ENCODE measurements at regions not wholly inside any gene's neighbourhood (a gene's known extent, or its start where the extent isn't known, plus 50 kb on each side); places are given as distances from the start of the nearest gene placed in this dataset.
"Not testable (repeated sequence)": the region's sequence is repeated elsewhere in the genome, so short reads cannot be mapped to it uniquely, and the experiment has no call there.

DNA sequence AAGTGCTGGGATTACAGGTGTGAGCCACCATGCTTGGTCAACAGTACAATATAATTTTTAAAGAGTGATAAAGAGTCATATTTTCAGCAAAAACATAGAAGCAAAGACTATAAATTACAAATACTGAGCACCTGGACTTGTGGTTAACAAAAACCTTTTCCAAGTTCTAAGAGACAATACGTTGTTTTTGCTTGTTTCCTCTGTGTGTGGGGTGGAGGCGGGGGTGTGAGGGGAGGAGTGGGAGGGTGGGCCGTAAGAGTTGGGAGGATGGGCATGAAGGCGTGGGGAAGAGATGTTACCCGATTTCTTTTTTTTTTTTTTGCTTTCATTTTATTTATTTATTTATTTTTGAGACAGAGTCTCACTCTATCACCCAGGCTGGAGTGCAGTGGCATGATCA is 78.0 kb upstream of the WIPF1 start:
- Histone ChIP-seq H3K4me3 (replicated peaks in 1 of 4; ENCODE audit: control extremely low read depth in 1 of 4, insufficient read depth in 1 of 4, low read depth in 3 of 4, low read length in 4 of 4) (no peak overlapping the region), H3K4me2 (ENCODE audit: extremely low read depth, insufficient read depth, low read length) (no peak overlapping the region), H2AFZ (ENCODE audit: low read length) (no peak overlapping the region), H4K20me1 (ENCODE audit: control insufficient read depth, extremely low read depth, insufficient read depth, low read length) (no peaks in the 10 kb centered on the region), H3K27me3 (ENCODE audit: control insufficient read depth, insufficient read depth, low read length) (no peaks in the 10 kb centered on the region), H3K27ac (ENCODE audit: insufficient read depth, low read length) (no peak overlapping the region), H3K9ac (ENCODE audit: insufficient read depth, low read length) (no peak overlapping the region), H3K9me3 (ENCODE audit: control insufficient read depth, insufficient read depth, low read depth, low read length) (no peaks in the 10 kb centered on the region), H3K79me2 (ENCODE audit: control insufficient read depth, insufficient read depth, low read length) (peaks cover 11% of the 10 kb centered on the region), H3K4me1 (ENCODE audit: control insufficient read depth, extremely low read depth, insufficient read depth, low read length) (no peaks in the 10 kb centered on the region), H3K36me3 (ENCODE audit: control insufficient read depth, insufficient read depth, low read length) (no peaks in the 10 kb centered on the region)
- DNase-seq (ENCODE audit: low read depth in 2 of 2): no peak
- TF ChIP-seq, protein P1, sequence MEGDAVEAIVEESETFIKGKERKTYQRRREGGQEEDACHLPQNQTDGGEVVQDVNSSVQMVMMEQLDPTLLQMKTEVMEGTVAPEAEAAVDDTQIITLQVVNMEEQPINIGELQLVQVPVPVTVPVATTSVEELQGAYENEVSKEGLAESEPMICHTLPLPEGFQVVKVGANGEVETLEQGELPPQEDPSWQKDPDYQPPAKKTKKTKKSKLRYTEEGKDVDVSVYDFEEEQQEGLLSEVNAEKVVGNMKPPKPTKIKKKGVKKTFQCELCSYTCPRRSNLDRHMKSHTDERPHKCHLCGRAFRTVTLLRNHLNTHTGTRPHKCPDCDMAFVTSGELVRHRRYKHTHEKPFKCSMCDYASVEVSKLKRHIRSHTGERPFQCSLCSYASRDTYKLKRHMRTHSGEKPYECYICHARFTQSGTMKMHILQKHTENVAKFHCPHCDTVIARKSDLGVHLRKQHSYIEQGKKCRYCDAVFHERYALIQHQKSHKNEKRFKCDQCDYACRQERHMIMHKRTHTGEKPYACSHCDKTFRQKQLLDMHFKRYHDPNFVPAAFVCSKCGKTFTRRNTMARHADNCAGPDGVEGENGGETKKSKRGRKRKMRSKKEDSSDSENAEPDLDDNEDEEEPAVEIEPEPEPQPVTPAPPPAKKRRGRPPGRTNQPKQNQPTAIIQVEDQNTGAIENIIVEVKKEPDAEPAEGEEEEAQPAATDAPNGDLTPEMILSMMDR (conservative IDR thresholded peaks at IDR 0.05 in 1 of 2, IDR thresholded peaks at IDR 0.05 in 1 of 2; ENCODE audit: low read depth in 1 of 2, low read length in 2 of 2): no peak
- no peak for TF ChIP-seq EZH2 (IDR thresholded peaks at IDR 0.05; ENCODE audit: low read length, missing control alignments)

DNA sequence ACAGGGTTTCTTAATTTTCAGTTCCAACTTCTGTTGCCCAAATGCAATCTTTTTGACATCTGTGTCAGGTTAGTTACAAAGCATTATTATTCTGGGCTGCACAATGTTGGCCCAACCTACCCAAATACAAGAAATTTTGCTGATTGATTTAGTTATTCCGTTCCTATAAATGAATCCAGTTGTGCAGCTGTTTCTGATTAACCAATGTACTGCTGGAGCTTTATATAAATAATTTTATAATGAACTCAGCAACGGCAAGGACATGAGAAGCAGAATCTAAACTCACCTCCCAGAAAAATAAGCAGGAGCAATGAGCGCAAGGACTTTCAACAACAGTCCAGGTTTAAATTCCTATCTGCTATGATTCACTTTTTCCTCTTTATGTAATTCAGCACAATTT is 76.3 kb upstream of the WIPF1 start:
- no peaks in the 10 kb centered on the region for H3K79me2 ChIP-seq (ENCODE audit: control insufficient read depth, insufficient read depth, low read length)
- H3K9ac ChIP-seq (ENCODE audit: insufficient read depth, low read length): no peak overlapping the region
- H3K27me3 ChIP-seq (ENCODE audit: control insufficient read depth, insufficient read depth, low read length): no peaks in the 10 kb centered on the region
- H3K27ac ChIP-seq (ENCODE audit: insufficient read depth, low read length): no peak overlapping the region
- H3K36me3 ChIP-seq (ENCODE audit: control insufficient read depth, insufficient read depth, low read length): no peaks in the 10 kb centered on the region
- H3K4me1 ChIP-seq (ENCODE audit: control insufficient read depth, extremely low read depth, insufficient read depth, low read length): no peaks in the 10 kb centered on the region
- H3K4me2 ChIP-seq (ENCODE audit: extremely low read depth, insufficient read depth, low read length): no peak overlapping the region
- DNase-seq (ENCODE audit: low read depth in 2 of 2): peak; percentile 14 to 56
- no peak for TF ChIP-seq EZH2 (IDR thresholded peaks at IDR 0.05; ENCODE audit: low read length, missing control alignments)
- TF ChIP-seq, protein P1 (conservative IDR thresholded peaks at IDR 0.05 in 1 of 2, IDR thresholded peaks at IDR 0.05 in 1 of 2; ENCODE audit: low read depth in 1 of 2, low read length in 2 of 2): no peak
- H3K4me3 ChIP-seq (replicated peaks in 1 of 4; ENCODE audit: control extremely low read depth in 1 of 4, insufficient read depth in 1 of 4, low read depth in 3 of 4, low read length in 4 of 4): no peak overlapping the region
- H4K20me1 ChIP-seq (ENCODE audit: control insufficient read depth, extremely low read depth, insufficient read depth, low read length): no peaks in the 10 kb centered on the region
- no peaks in the 10 kb centered on the region for H3K9me3 ChIP-seq (ENCODE audit: control insufficient read depth, insufficient read depth, low read depth, low read length)
- no peak overlapping the region for H2AFZ ChIP-seq (ENCODE audit: low read length)

DNA sequence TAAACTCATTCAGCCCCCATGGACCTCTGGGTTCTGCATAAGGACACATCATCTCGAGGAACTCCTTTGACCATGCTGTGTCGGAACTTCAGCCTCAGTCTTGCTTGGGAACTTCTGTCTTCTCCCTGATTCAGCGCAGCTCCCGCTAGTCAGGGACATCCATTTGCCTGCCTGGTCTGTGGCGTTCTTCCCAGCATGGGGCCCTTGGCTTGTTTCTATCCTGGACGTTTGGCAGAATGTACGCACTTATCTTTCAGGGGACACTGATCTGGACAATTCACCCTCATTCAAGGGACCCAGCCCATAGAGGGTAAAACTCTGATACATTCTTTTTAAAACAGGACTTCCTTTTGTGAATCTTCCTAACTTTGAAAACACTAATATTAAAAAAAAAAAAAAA is 75.8 kb upstream of the WIPF1 start:
- H3K4me1 ChIP-seq (ENCODE audit: control insufficient read depth, extremely low read depth, insufficient read depth, low read length): no peaks in the 10 kb centered on the region
- H3K36me3 ChIP-seq (ENCODE audit: control insufficient read depth, insufficient read depth, low read length): no peaks in the 10 kb centered on the region
- no peak overlapping the region for H3K4me2 ChIP-seq (ENCODE audit: extremely low read depth, insufficient read depth, low read length)
- no peak overlapping the region for H3K4me3 ChIP-seq (replicated peaks in 1 of 4; ENCODE audit: control extremely low read depth in 1 of 4, insufficient read depth in 1 of 4, low read depth in 3 of 4, low read length in 4 of 4)
- no peak overlapping the region for H3K27ac ChIP-seq (ENCODE audit: insufficient read depth, low read length)
- H3K79me2 ChIP-seq (ENCODE audit: control insufficient read depth, insufficient read depth, low read length): no peaks in the 10 kb centered on the region
- H2AFZ ChIP-seq (ENCODE audit: low read length): no peak overlapping the region
- TF ChIP-seq, protein P1 (conservative IDR thresholded peaks at IDR 0.05 in 1 of 2, IDR thresholded peaks at IDR 0.05 in 1 of 2; ENCODE audit: low read depth in 1 of 2, low read length in 2 of 2): no peak
- TF ChIP-seq EZH2 (IDR thresholded peaks at IDR 0.05; ENCODE audit: low read length, missing control alignments): no peak
- no peak for DNase-seq (ENCODE audit: low read depth in 2 of 2)
- H3K9ac ChIP-seq (ENCODE audit: insufficient read depth, low read length): no peak overlapping the region
- no peaks in the 10 kb centered on the region for H3K27me3 ChIP-seq (ENCODE audit: control insufficient read depth, insufficient read depth, low read length)
- H4K20me1 ChIP-seq (ENCODE audit: control insufficient read depth, extremely low read depth, insufficient read depth, low read length): no peaks in the 10 kb centered on the region
- H3K9me3 ChIP-seq (ENCODE audit: control insufficient read depth, insufficient read depth, low read depth, low read length): no peaks in the 10 kb centered on the region

DNA sequence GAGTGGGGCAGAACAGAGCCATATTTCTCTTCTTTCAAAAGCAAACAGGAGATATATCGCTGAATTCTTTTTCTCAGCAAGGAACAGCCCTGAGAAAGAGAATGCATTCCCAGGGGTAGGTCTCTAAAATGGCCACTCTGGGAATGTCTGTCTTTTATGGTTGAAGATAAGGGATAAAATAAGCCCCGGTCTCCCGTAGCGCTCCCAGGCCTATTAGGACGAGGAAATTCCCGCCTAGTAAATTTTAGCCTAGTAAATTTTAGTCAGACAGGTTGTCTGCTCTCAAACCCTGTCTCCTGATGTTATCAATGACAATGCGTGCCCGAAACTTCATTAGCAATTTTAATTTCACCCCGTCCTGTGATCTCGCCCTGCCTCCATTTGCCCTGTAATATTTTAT is 73.9 kb upstream of the WIPF1 start:
- H3K27me3 ChIP-seq (ENCODE audit: control insufficient read depth, insufficient read depth, low read length); H3K79me2 ChIP-seq (ENCODE audit: control insufficient read depth, insufficient read depth, low read length); H3K4me2 ChIP-seq (ENCODE audit: extremely low read depth, insufficient read depth, low read length); H3K36me3 ChIP-seq (ENCODE audit: control insufficient read depth, insufficient read depth, low read length); H3K27ac ChIP-seq (ENCODE audit: insufficient read depth, low read length); H3K4me3 ChIP-seq (replicated peaks in 1 of 4; ENCODE audit: control extremely low read depth in 1 of 4, insufficient read depth in 1 of 4, low read depth in 3 of 4, low read length in 4 of 4); H4K20me1 ChIP-seq (ENCODE audit: control insufficient read depth, extremely low read depth, insufficient read depth, low read length); DNase-seq (ENCODE audit: low read depth in 2 of 2); H3K9me3 ChIP-seq (ENCODE audit: control insufficient read depth, insufficient read depth, low read depth, low read length); H2AFZ ChIP-seq (ENCODE audit: low read length); H3K4me1 ChIP-seq (ENCODE audit: control insufficient read depth, extremely low read depth, insufficient read depth, low read length); H3K9ac ChIP-seq (ENCODE audit: insufficient read depth, low read length): not testable (repeated sequence)
